ENCODE measurements at regions not wholly inside any gene's neighbourhood (a gene's known extent, or its start where the extent isn't known, plus 50 kb on each side); places are given as distances from the start of the nearest gene placed in this dataset.
"Not testable (repeated sequence)": the region's sequence is repeated elsewhere in the genome, so short reads cannot be mapped to it uniquely, and the experiment has no call there.

GRCh38 chr6:159421586-159421985 lies 252.4 kb downstream of the FNDC1 start:
- Mint-ChIP-seq H3K4me1 (no peaks in the 10 kb centered on the region), H3K36me3 (ENCODE audit: low read depth) (no peaks in the 10 kb centered on the region), H3K9me3 (ENCODE audit: low read depth) (peaks cover 2% of the 10 kb centered on the region), H3K27ac (no peak overlapping the region), H3K4me3 (no peak overlapping the region), H3K27me3 (peaks cover 9% of the 10 kb centered on the region)
- CTCF ChIA-PET = no interaction called here
- DNase-seq (no peak), ATAC-seq (no peak)
- POLR2A ChIA-PET = no interaction called here
- intact Hi-C loops (cut with DNase I, micrococcal nuclease) = no loop called here

GRCh38 chr6:159418997-159419396 lies 249.8 kb downstream of the FNDC1 start:
- H3K4me1 Mint-ChIP-seq = no peaks in the 10 kb centered on the region
- ChIA-PET CTCF (no interaction called here), POLR2A (no interaction called here)
- DNase-seq (no peak), ATAC-seq (no peak)
- H3K36me3 Mint-ChIP-seq (ENCODE audit: low read depth) = no peaks in the 10 kb centered on the region
- intact Hi-C loops (cut with DNase I, micrococcal nuclease) = no loop called here
- no peak overlapping the region for H3K4me3 Mint-ChIP-seq
- H3K9me3 Mint-ChIP-seq (ENCODE audit: low read depth) = peaks cover 11% of the 10 kb centered on the region
- peaks cover 7% of the 10 kb centered on the region for H3K27me3 Mint-ChIP-seq
- H3K27ac Mint-ChIP-seq = no peak overlapping the region

GRCh38 chr6:159416891-159417560 lies 247.8 kb downstream of the FNDC1 start:
- POLR2A ChIA-PET = no interaction called here
- Mint-ChIP-seq H3K4me1 (no peaks in the 10 kb centered on the region), H3K36me3 (ENCODE audit: low read depth) (no peaks in the 10 kb centered on the region), H3K9me3 (ENCODE audit: low read depth) (peaks cover 11% of the 10 kb centered on the region), H3K27ac (no peak overlapping the region), H3K27me3 (peaks cover 7% of the 10 kb centered on the region), H3K4me3 (no peak overlapping the region)
- ATAC-seq (no peak), DNase-seq (no peak)
- CTCF ChIA-PET = interaction anchor here (0.9 kb wide), 1 partner anchor 61 kb away, joined by 3 read pairs; no protein-coding TSS in a partner anchor
- intact Hi-C loops (cut with DNase I, micrococcal nuclease) = no loop called here

GRCh38 chr6:159415540-159415939 lies 246.3 kb downstream of the FNDC1 start:
- H3K27ac Mint-ChIP-seq = no peak overlapping the region
- ATAC-seq (no peak), DNase-seq (no peak)
- peaks cover 11% of the 10 kb centered on the region for H3K9me3 Mint-ChIP-seq (ENCODE audit: low read depth)
- H3K4me1 Mint-ChIP-seq = no peaks in the 10 kb centered on the region
- ChIA-PET POLR2A (no interaction called here), CTCF (interaction anchor here (0.9 to 1.7 kb wide), 2 partner anchors 10 to 163 kb away, joined by 3 to 4 read pairs; no protein-coding TSS in a partner anchor)
- no peak overlapping the region for H3K4me3 Mint-ChIP-seq
- H3K27me3 Mint-ChIP-seq = peaks cover 7% of the 10 kb centered on the region
- intact Hi-C loops (cut with DNase I, micrococcal nuclease) = no loop called here
- no peaks in the 10 kb centered on the region for H3K36me3 Mint-ChIP-seq (ENCODE audit: low read depth)

- peaks cover 11% of the 10 kb centered on the region for H3K9me3 Mint-ChIP-seq (ENCODE audit: low read depth)
- no peak overlapping the region for H3K27ac Mint-ChIP-seq
- POLR2A ChIA-PET = no interaction called here
- H3K27me3 Mint-ChIP-seq = peaks cover 6% of the 10 kb centered on the region
- H3K36me3 Mint-ChIP-seq (ENCODE audit: low read depth) = no peaks in the 10 kb centered on the region
- no peaks in the 10 kb centered on the region for H3K4me1 Mint-ChIP-seq
- no peak for DNase-seq
- CTCF ChIA-PET = interaction anchor here (1.2 to 1.7 kb wide), 2 partner anchors 10 to 240 kb away, joined by 3 to 4 read pairs; no protein-coding TSS in a partner anchor
- no peak overlapping the region for H3K4me3 Mint-ChIP-seq
- no peak for ATAC-seq
- intact Hi-C loops (cut with DNase I, micrococcal nuclease) = no loop called here
These were observed 245.5 kb downstream of the FNDC1 start for GRCh38 chr6:159414711-159415110.

DNA sequence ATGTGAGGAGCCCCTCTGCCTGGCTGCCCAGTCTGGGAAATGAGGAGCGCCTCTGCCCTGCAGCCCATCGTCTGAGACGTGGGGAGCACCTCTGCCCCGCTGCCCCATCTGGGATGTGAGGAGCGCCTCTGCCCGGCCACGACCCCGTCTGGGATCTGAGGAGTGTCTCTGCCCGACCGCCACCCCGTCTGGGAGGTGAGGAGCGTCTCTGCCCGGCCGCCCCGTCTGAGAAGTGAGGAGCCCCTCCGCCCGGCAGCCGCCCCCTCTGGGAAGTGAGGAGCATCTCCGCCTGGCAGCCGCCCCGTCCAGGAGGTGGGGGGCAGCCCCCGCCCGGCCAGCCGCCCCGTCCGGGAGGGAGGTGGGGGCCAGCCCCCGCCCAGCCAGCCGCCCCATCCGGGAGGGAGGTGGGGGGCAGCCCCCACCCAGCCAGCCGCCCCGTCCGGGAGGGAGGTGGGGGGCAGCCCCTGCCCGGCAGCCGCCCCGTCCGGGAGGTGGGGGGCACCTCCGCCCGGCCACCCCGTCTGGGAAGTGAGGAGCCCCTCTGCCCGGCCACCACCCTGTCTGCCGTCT lies 238.1 kb downstream of the FNDC1 start:
- H3K9me3 Mint-ChIP-seq (ENCODE audit: low read depth); H3K27ac Mint-ChIP-seq; DNase-seq; H3K36me3 Mint-ChIP-seq (ENCODE audit: low read depth); CTCF ChIA-PET; POLR2A ChIA-PET; H3K4me3 Mint-ChIP-seq; H3K27me3 Mint-ChIP-seq; intact Hi-C loops (cut with DNase I, micrococcal nuclease); H3K4me1 Mint-ChIP-seq; ATAC-seq: not testable (repeated sequence)

DNA sequence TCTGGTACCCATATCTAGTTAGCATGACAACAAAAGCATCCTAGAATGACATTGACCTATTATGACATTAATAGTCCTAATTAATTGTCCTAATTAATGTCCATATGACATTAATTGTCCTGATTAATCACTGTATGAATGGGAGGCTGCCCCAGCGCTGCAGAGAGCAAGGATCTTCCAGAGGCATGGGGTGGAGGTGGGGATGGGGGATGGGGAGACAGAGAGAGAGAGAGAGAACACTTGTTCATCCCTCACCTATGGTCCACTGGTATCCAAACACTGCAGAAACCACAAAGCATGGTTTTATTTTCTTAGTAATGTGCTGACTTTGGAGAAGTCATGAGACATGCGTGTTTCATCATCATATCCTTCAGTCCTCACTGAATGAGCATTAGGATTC lies 235.1 kb downstream of the FNDC1 start:
- ATAC-seq (no peak), DNase-seq (no peak)
- Mint-ChIP-seq H3K27me3 (peaks cover 3% of the 10 kb centered on the region), H3K27ac (no peak overlapping the region), H3K4me3 (no peak overlapping the region), H3K36me3 (ENCODE audit: low read depth) (no peaks in the 10 kb centered on the region), H3K9me3 (ENCODE audit: low read depth) (no peaks in the 10 kb centered on the region), H3K4me1 (no peaks in the 10 kb centered on the region)
- ChIA-PET CTCF (no interaction called here), POLR2A (no interaction called here)
- intact Hi-C loops (cut with DNase I, micrococcal nuclease) = no loop called here

DNA sequence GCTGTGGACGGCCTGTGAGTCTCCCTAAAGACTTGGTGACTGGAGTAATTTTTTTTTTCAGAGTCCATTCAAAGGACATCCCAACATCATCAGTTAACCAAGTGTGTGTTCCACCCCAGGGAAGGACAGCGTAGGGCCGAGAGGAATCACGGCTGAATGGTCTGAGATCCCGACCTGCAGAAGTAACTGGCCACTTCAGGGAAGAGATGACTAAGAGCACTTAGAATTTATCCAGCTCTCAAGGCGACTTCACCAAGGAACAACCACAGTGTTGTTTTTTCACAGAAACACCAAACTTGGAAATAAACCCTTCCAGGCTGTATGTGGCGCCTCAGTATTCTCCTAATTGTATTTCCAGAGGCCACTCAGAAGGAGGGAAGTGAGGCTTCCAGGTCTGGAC lies 231.6 kb downstream of the FNDC1 start:
- Mint-ChIP-seq H3K36me3 (ENCODE audit: low read depth) (no peaks in the 10 kb centered on the region), H3K9me3 (ENCODE audit: low read depth) (no peaks in the 10 kb centered on the region), H3K4me3 (no peak overlapping the region), H3K27ac (no peak overlapping the region), H3K27me3 (peaks cover 5% of the 10 kb centered on the region), H3K4me1 (no peaks in the 10 kb centered on the region)
- ChIA-PET POLR2A (no interaction called here), CTCF (no interaction called here)
- no peak for ATAC-seq
- DNase-seq = no peak
- intact Hi-C loops (cut with DNase I, micrococcal nuclease) = no loop called here

DNA sequence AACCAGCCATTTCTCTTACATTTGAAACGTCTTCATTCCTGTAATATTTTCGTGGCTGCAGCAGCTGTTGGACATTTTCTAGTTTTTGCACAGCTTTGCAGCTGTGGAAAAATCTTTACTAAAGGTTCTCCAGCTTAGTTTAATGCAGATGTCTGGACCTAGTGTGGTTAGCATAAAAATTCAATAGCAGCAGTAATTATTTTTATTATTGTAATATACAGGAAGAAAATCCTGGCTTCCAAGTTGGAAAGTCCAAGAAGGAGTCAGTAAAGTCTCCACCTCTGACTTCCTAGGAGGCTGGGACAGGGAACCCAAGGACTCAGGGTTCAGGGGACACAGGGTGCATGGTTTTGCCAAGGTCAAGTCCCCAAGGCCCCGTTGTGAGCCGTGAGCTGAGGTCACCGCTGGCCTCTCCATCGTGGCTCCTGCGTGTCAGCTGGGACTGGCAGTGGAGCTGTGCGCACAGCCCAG lies 230.6 kb downstream of the FNDC1 start:
- POLR2A ChIA-PET = no interaction called here
- Mint-ChIP-seq H3K9me3 (ENCODE audit: low read depth) (no peaks in the 10 kb centered on the region), H3K27me3 (peaks cover 7% of the 10 kb centered on the region), H3K4me1 (no peaks in the 10 kb centered on the region), H3K4me3 (no peak overlapping the region), H3K27ac (no peak overlapping the region), H3K36me3 (ENCODE audit: low read depth) (no peaks in the 10 kb centered on the region)
- intact Hi-C loops (cut with DNase I, micrococcal nuclease) = no loop called here
- DNase-seq = no peak
- ATAC-seq = no peak
- CTCF ChIA-PET = interaction anchor here (0.7 kb wide), 1 partner anchor 187 kb away, joined by 3 read pairs; no protein-coding TSS in a partner anchor

GRCh38 chr6:159398633-159399032 lies 229.4 kb downstream of the FNDC1 start:
- intact Hi-C loops (cut with DNase I, micrococcal nuclease) = no loop called here

DNA sequence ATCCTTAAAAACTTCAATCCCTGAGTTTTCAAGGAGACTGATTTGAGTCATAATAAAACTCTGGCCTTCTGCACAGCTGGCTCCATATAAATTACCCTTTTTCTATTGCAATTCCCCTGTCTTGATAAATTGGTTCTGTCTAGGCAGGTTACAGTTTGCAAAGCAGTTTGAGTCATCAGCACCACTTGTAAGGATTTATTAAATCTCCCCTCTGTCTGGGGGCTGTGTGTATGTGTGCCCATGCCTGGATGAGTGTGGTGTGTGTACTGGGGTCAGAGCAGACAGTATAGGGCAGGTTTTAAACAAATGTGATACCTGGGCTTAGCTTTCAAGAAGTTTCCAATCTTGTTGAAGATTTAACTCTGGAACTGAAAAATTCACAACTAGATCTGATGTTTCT lies 228.6 kb downstream of the FNDC1 start:
- intact Hi-C loops (cut with DNase I, micrococcal nuclease) = no loop called here
- Mint-ChIP-seq H3K4me3 (no peak overlapping the region), H3K27me3 (peaks cover 16% of the 10 kb centered on the region), H3K4me1 (no peaks in the 10 kb centered on the region), H3K9me3 (ENCODE audit: low read depth) (peaks cover 2% of the 10 kb centered on the region), H3K36me3 (ENCODE audit: low read depth) (no peaks in the 10 kb centered on the region), H3K27ac (no peak overlapping the region)
- CTCF ChIA-PET = interaction anchor here (0.8 kb wide), 1 partner anchor 11 kb away, joined by 3 read pairs; no protein-coding TSS in a partner anchor
- ATAC-seq = no peak
- POLR2A ChIA-PET = no interaction called here
- no peak for DNase-seq

More at GRCh38 chr6:159398633-159399032, 229.4 kb downstream of the FNDC1 start:
- ATAC-seq (no peak), DNase-seq (no peak)
- H3K4me1 Mint-ChIP-seq = no peaks in the 10 kb centered on the region
- ChIA-PET CTCF (interaction anchor here (0.7 kb wide), 2 partner anchors 44 to 242 kb away, joined by 3 read pairs; no protein-coding TSS in a partner anchor), POLR2A (no interaction called here)
- H3K27ac Mint-ChIP-seq = no peak overlapping the region
- H3K4me3 Mint-ChIP-seq = no peak overlapping the region
- no peaks in the 10 kb centered on the region for H3K9me3 Mint-ChIP-seq (ENCODE audit: low read depth)
- H3K36me3 Mint-ChIP-seq (ENCODE audit: low read depth) = no peaks in the 10 kb centered on the region
- H3K27me3 Mint-ChIP-seq = peaks cover 13% of the 10 kb centered on the region

DNA sequence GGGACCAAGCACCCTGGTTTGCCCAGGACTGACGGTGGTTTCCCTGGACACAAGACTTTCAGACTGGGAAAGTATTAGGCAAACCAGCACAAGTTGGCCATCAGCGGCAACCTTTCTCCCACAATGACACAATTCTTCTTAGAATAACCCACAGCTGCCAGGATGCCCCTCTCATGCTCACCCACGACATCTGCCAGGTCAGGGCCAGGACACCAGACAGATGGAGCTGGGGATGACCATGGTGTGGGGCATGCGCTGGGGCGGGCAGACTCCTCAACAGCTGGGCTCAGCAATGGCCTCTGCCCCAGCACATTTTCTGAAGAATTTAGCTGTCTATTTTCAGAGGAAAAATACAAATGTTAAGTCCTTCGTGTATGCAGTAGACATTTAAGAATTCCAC lies 226.4 kb downstream of the FNDC1 start:
- ChIA-PET CTCF (interaction anchor here (0.6 kb wide), 1 partner anchor 25 kb away, joined by 3 read pairs; no protein-coding TSS in a partner anchor), POLR2A (no interaction called here)
- H3K4me3 Mint-ChIP-seq = no peak overlapping the region
- no peak overlapping the region for H3K27ac Mint-ChIP-seq
- no peaks in the 10 kb centered on the region for H3K36me3 Mint-ChIP-seq (ENCODE audit: low read depth)
- H3K9me3 Mint-ChIP-seq (ENCODE audit: low read depth) = peaks cover 4% of the 10 kb centered on the region
- intact Hi-C loops (cut with DNase I, micrococcal nuclease) = no loop called here
- no peaks in the 10 kb centered on the region for H3K4me1 Mint-ChIP-seq
- ATAC-seq (no peak), DNase-seq (no peak)
- peaks cover 23% of the 10 kb centered on the region for H3K27me3 Mint-ChIP-seq
